A549 (cell line): ENCODE measurements at regions not wholly inside any gene's neighbourhood (a gene's known extent, or its start where the extent isn't known, plus 50 kb on each side); places are given as distances from the start of the nearest gene placed in this dataset.

ENCODE experiments used
- CBX2 ChIP-seq: fragments of 200-600 bp; sonication (generic); IDR thresholded peaks from 2 replicates; pipeline ENCODE4 v1.6.1; 2016; ENCODE audit warnings: low read depth, mild to moderate bottlenecking, borderline replicate concordance
- CBX8 ChIP-seq: fragments of 200-600 bp; sonication (generic); IDR thresholded peaks from 2 replicates; pipeline ENCODE4 v1.6.1; 2016
- CTCF ChIP-seq: fragments of >200 bp; sonication (Bioruptor Twin); formaldehyde crosslinking; IDR thresholded peaks from 3 replicates; pipeline ENCODE4 v1.5.1; 2016
- ELK1 ChIP-seq: fragments of 150-350 bp; IDR thresholded peaks from 2 replicates; pipeline ENCODE4 v1.6.1; 2014; ENCODE audit warnings: low read depth, mild to moderate bottlenecking, low read length
- HDAC2 ChIP-seq: fragments of 200-600 bp; sonication (generic); IDR thresholded peaks from 2 replicates; pipeline ENCODE4 v1.6.1; 2016
- PBX3 ChIP-seq: IDR thresholded peaks from 2 replicates; pipeline ENCODE4 v1.6.1; 2012
- POLR2A ChIP-seq: IDR thresholded peaks from 2 replicates; pipeline ENCODE4 v1.6.1; 2012; ENCODE audit warnings: mild to moderate bottlenecking, low read length
- SMC3 ChIP-seq: fragments of >200 bp; sonication (Bioruptor Twin); formaldehyde crosslinking; IDR thresholded peaks from 3 replicates; pipeline ENCODE4 v1.6.1; 2018; ENCODE audit warnings: inconsistent platforms

- TF ChIP-seq CTCF: no peak
- no peak for TF ChIP-seq PBX3
- no peak for TF ChIP-seq POLR2A
- TF ChIP-seq CBX2: no peak
- no peak for TF ChIP-seq ELK1
- TF ChIP-seq CBX8: no peak
- TF ChIP-seq SMC3: no peak
- TF ChIP-seq HDAC2: no peak
These were observed 794.7 kb downstream of the IPMK start for GRCh38 chr10:57472823-57473619.
